ENCODE measurements at regions not wholly inside any gene's neighbourhood (a gene's known extent, or its start where the extent isn't known, plus 50 kb on each side); places are given as distances from the start of the nearest gene placed in this dataset.
"Not testable (repeated sequence)": the region's sequence is repeated elsewhere in the genome, so short reads cannot be mapped to it uniquely, and the experiment has no call there.

GRCh38 chr20:19844850-19845249 lies 86.8 kb downstream of the RIN2 start:
- POLR2A ChIA-PET; H3K27ac ChIP-seq (ENCODE audit: extremely low read depth, low read depth, low read length); H3K4me3 ChIP-seq (ENCODE audit: low read depth, low read length); H3K36me3 ChIP-seq (ENCODE audit: control insufficient read depth in 2 of 2, insufficient read depth in 1 of 2, low read length in 2 of 2); H3K4me1 ChIP-seq (ENCODE audit: control insufficient read depth, insufficient read depth, low read length); H3K9me3 ChIP-seq (ENCODE audit: control insufficient read depth, insufficient read depth, low read depth, low read length): not testable (repeated sequence)
- peak; percentile 72 for TF ChIP-seq ZNF146 (tag by site-specific recombination; IDR thresholded peaks at IDR 0.05)
- CTCF ChIA-PET = interaction anchor here (0.6 kb wide), 1 partner anchor 150 kb away, joined by 4 read pairs; no protein-coding TSS in a partner anchor

- H3K27ac ChIP-seq (ENCODE audit: extremely low read depth, low read depth, low read length) = no peak overlapping the region
- no peaks in the 10 kb centered on the region for H3K9me3 ChIP-seq (ENCODE audit: control insufficient read depth, insufficient read depth, low read depth, low read length)
- no peaks in the 10 kb centered on the region for H3K4me1 ChIP-seq (ENCODE audit: control insufficient read depth, insufficient read depth, low read length)
- ChIA-PET CTCF (no interaction called here), POLR2A (no interaction called here)
- TF ChIP-seq ZNF48 (tag by site-specific recombination; IDR thresholded peaks at IDR 0.05) (no peak), ZBTB1 (tag by site-specific recombination; IDR thresholded peaks at IDR 0.05) (no peak), ZNF394 (tag by site-specific recombination; IDR thresholded peaks at IDR 0.05; ENCODE audit: borderline replicate concordance) (no peak), ZSCAN4 (tag by site-specific recombination; IDR thresholded peaks at IDR 0.05) (no peak), ZNF677 (tag by site-specific recombination; IDR thresholded peaks at IDR 0.05) (no peak), ZNF18 (tag by site-specific recombination; IDR thresholded peaks at IDR 0.05) (no peak), ZNF341 (tag by site-specific recombination; IDR thresholded peaks at IDR 0.05; ENCODE audit: low read depth) (no peak), PRDM10 (tag by site-specific recombination; IDR thresholded peaks at IDR 0.05) (no peak), ZNF350 (tag by site-specific recombination; IDR thresholded peaks at IDR 0.05) (no peak), ZNF600 (tag by site-specific recombination; IDR thresholded peaks at IDR 0.05) (no peak)
- H3K36me3 ChIP-seq (ENCODE audit: control insufficient read depth in 2 of 2, insufficient read depth in 1 of 2, low read length in 2 of 2) = no peaks in the 10 kb centered on the region
- no peak overlapping the region for H3K4me3 ChIP-seq (ENCODE audit: low read depth, low read length)
These were observed 89.3 kb downstream of the RIN2 start for GRCh38 chr20:19847383-19847782.

- no peaks in the 10 kb centered on the region for H3K36me3 ChIP-seq (ENCODE audit: control insufficient read depth in 2 of 2, insufficient read depth in 1 of 2, low read length in 2 of 2)
- no peak overlapping the region for H3K27ac ChIP-seq (ENCODE audit: extremely low read depth, low read depth, low read length)
- POLR2A ChIA-PET = no interaction called here
- H3K4me3 ChIP-seq (ENCODE audit: low read depth, low read length) = no peak overlapping the region
- H3K4me1 ChIP-seq (ENCODE audit: control insufficient read depth, insufficient read depth, low read length) = no peaks in the 10 kb centered on the region
- CTCF ChIA-PET = interaction anchor here (0.6 kb wide), 1 partner anchor 35 kb away, joined by 3 read pairs; no protein-coding TSS in a partner anchor
- H3K9me3 ChIP-seq (ENCODE audit: control insufficient read depth, insufficient read depth, low read depth, low read length) = no peaks in the 10 kb centered on the region
- TF ChIP-seq ZNF223 (tag by site-specific recombination; IDR thresholded peaks at IDR 0.05) = no peak
- no peak for TF ChIP-seq ZNF513 (tag by site-specific recombination; IDR thresholded peaks at IDR 0.05)
- TF ChIP-seq ZNF560 (tag by site-specific recombination; IDR thresholded peaks at IDR 0.05; ENCODE audit: borderline replicate concordance) = no peak
- no peak for TF ChIP-seq ZBTB1 (tag by site-specific recombination; IDR thresholded peaks at IDR 0.05)
- no peak for TF ChIP-seq ZNF664 (tag by site-specific recombination; IDR thresholded peaks at IDR 0.05)
- no peak for TF ChIP-seq ZNF660 (tag by site-specific recombination; IDR thresholded peaks at IDR 0.05)
- TF ChIP-seq SP3 (tag by site-specific recombination; IDR thresholded peaks at IDR 0.05) = no peak
- TF ChIP-seq FEZF1 (tag by site-specific recombination; IDR thresholded peaks at IDR 0.05) = no peak
- TF ChIP-seq ZBTB17 (tag by site-specific recombination; IDR thresholded peaks at IDR 0.05) = no peak
- TF ChIP-seq ZNF175 (tag by site-specific recombination; IDR thresholded peaks at IDR 0.05) = no peak
- TF ChIP-seq ZFP37 (tag by site-specific recombination; IDR thresholded peaks at IDR 0.05) = no peak
- no peak for TF ChIP-seq MZF1 (tag by site-specific recombination; IDR thresholded peaks at IDR 0.05; ENCODE audit: borderline replicate concordance)
- no peak for TF ChIP-seq ZNF473 (tag by site-specific recombination; IDR thresholded peaks at IDR 0.05)
- TF ChIP-seq ZNF133 (tag by site-specific recombination; IDR thresholded peaks at IDR 0.05) = no peak
These were observed 91.5 kb downstream of the RIN2 start for GRCh38 chr20:19849341-19850197.

Data from HEK293 (cell line).